Neural cell (in vitro differentiated cells): ENCODE measurements at regions not wholly inside any gene's neighbourhood (a gene's known extent, or its start where the extent isn't known, plus 50 kb on each side); places are given as distances from the start of the nearest gene placed in this dataset.

Experiments
- H2AFZ ChIP-seq: fragments of 200-600, 300-800 bp; sonication (generic), shearing (Covaris generic); 2 replicates; pipeline ENCODE4 v1.6.0; 2014; ENCODE audit warnings: low read depth, mild to moderate bottlenecking, antibody characterized with exemption, low read length, moderate library complexity
- H3F3A ChIP-seq: fragments of 200-600 bp; shearing (Covaris generic); 2 replicates; pipeline ENCODE4 v1.6.1; 2016; ENCODE audit warnings: mild to moderate bottlenecking, moderate library complexity, mixed read lengths, antibody characterized with exemption, low read length; ENCODE audit not compliant: insufficient read depth, poor library complexity, severe bottlenecking
- H3K27ac ChIP-seq: fragments of 200-600, 300-800 bp; sonication (generic), shearing (Covaris generic); 2 replicates; pipeline ENCODE4 v1.5.1; 2014; ENCODE audit warnings: mild to moderate bottlenecking, low read length, moderate library complexity
- H3K27me3 ChIP-seq: fragments of 300-800, 200-600 bp; sonication (generic), shearing (Covaris generic); 2 replicates; pipeline ENCODE4 v1.6.0; 2014; ENCODE audit warnings: mild to moderate bottlenecking, low read depth, low read length, moderate library complexity; ENCODE audit not compliant: insufficient read depth
- H3K36me3 ChIP-seq: fragments of 300-800, 200-600 bp; sonication (generic), shearing (Covaris generic); 2 replicates; pipeline ENCODE4 v1.5.1; 2014; ENCODE audit warnings: mild to moderate bottlenecking, antibody characterized with exemption, low read length, moderate library complexity; ENCODE audit not compliant: insufficient read depth
- H3K4me2 ChIP-seq: fragments of 300-800, 200-600 bp; sonication (generic), shearing (Covaris generic); 2 replicates; pipeline ENCODE4 v1.6.0; 2014; ENCODE audit warnings: mild to moderate bottlenecking, low read length
- H3K4me3 ChIP-seq: fragments of 300-800, 200-600 bp; sonication (generic), shearing (Covaris generic); 2 replicates; pipeline ENCODE4 v1.5.1; 2014; ENCODE audit warnings: mild to moderate bottlenecking, low read length, moderate library complexity
- H3K79me2 ChIP-seq: fragments of 200-600 bp; shearing (Covaris generic); replicated peaks from 2 replicates; pipeline ENCODE4 v1.6.0; 2014; ENCODE audit warnings: mild to moderate bottlenecking, low read length, moderate library complexity; ENCODE audit not compliant: insufficient read depth
- H3K9ac ChIP-seq: fragments of 300-800, 200-600 bp; sonication (generic), shearing (Covaris generic); 2 replicates; pipeline ENCODE4 v1.6.1; 2016; ENCODE audit warnings: mild to moderate bottlenecking, low read length, mixed read lengths
- H3K9me2 ChIP-seq: fragments of 200-600 bp; shearing (Covaris generic); 2 replicates; pipeline ENCODE4 v1.6.1; 2016; ENCODE audit warnings: mild to moderate bottlenecking, low read length, mixed read lengths; ENCODE audit not compliant: insufficient read depth
- H3K9me3 ChIP-seq: fragments of 200-600, 300-800 bp; sonication (generic), shearing (Covaris generic); 2 replicates; pipeline ENCODE4 v1.6.1; 2016; ENCODE audit warnings: mild to moderate bottlenecking, mixed run types, low read length, moderate library complexity, mixed read lengths
- H4K20me1 ChIP-seq: fragments of 200-600 bp; shearing (Covaris generic); 2 replicates; pipeline ENCODE4 v1.6.1; 2016; ENCODE audit warnings: mild to moderate bottlenecking, mixed run types; ENCODE audit not compliant: insufficient read depth
- CTCF ChIP-seq: fragments of 450-650 bp; IDR thresholded peaks from 2 replicates; pipeline ENCODE4 v1.5.1; 2014; ENCODE audit warnings: antibody characterized with exemption, mild to moderate bottlenecking, moderate library complexity; ENCODE audit not compliant: poor library complexity, severe bottlenecking
- EP300 ChIP-seq: fragments of 450-650 bp; conservative IDR thresholded peaks from 2 replicates; pipeline ENCODE4 v1.6.1; 2014; ENCODE audit warnings: antibody characterized with exemption, mild to moderate bottlenecking, moderate library complexity; ENCODE audit not compliant: poor library complexity, severe bottlenecking
- EZH2 ChIP-seq: fragments of 200-600, 300-800 bp; shearing (Covaris generic), sonication (generic); IDR thresholded peaks from 2 replicates; pipeline ENCODE4 v1.6.1; 2014; ENCODE audit warnings: antibody characterized with exemption, low read length, borderline replicate concordance, mild to moderate bottlenecking; ENCODE audit not compliant: insufficient read depth, poor library complexity, severe bottlenecking
- MXI1 ChIP-seq: fragments of 450-650 bp; conservative IDR thresholded peaks from 2 replicates; pipeline ENCODE4 v1.6.1; 2014; ENCODE audit warnings: antibody characterized with exemption, mild to moderate bottlenecking; ENCODE audit not compliant: poor library complexity, severe bottlenecking
- POLR2AphosphoS5 ChIP-seq: IDR thresholded peaks from 2 replicates; pipeline ENCODE4 v1.6.1; 2012
- RAD21 ChIP-seq: fragments of 450-650 bp; conservative IDR thresholded peaks from 2 replicates; pipeline ENCODE4 v1.6.1; 2014; ENCODE audit warnings: antibody characterized with exemption, mild to moderate bottlenecking, moderate library complexity
- REST ChIP-seq: IDR thresholded peaks from 2 replicates; pipeline ENCODE4 v1.6.1; 2012; ENCODE audit warnings: borderline replicate concordance
- SMC3 ChIP-seq: fragments of 450-650 bp; conservative IDR thresholded peaks from 2 replicates; pipeline ENCODE4 v1.6.1; 2014; ENCODE audit warnings: antibody characterized with exemption, mild to moderate bottlenecking, moderate library complexity; ENCODE audit not compliant: poor library complexity
- TAF1 ChIP-seq: IDR thresholded peaks from 2 replicates; pipeline ENCODE4 v1.6.1; 2012; ENCODE audit warnings: low read depth

- Histone ChIP-seq H3K9me2 (no peaks in the 10 kb centered on the region), H3K4me3 (no peak overlapping the region), H4K20me1 (no peaks in the 10 kb centered on the region), H3F3A (no peaks in the 10 kb centered on the region), H3K9ac (no peak overlapping the region), H3K4me2 (no peak overlapping the region), H3K27me3 (no peaks in the 10 kb centered on the region), H3K36me3 (no peaks in the 10 kb centered on the region), H2AFZ (no peak overlapping the region), H3K27ac (no peak overlapping the region), H3K9me3 (no peaks in the 10 kb centered on the region), H3K79me2 (no peaks in the 10 kb centered on the region)
- TF ChIP-seq RAD21: peak; percentile 17
- TF ChIP-seq SMC3: no peak
Observed at GRCh38 chr2:241940329-241940728, 70.8 kb downstream of the RTP5 start.

- Histone ChIP-seq H3K9me3 (no peaks in the 10 kb centered on the region), H3K27ac (no peak overlapping the region), H3K4me2 (no peak overlapping the region), H2AFZ (no peak overlapping the region), H3K36me3 (no peaks in the 10 kb centered on the region), H3F3A (no peaks in the 10 kb centered on the region), H3K9me2 (no peaks in the 10 kb centered on the region), H4K20me1 (no peaks in the 10 kb centered on the region), H3K9ac (no peak overlapping the region), H3K79me2 (no peaks in the 10 kb centered on the region), H3K4me3 (no peak overlapping the region), H3K27me3 (no peaks in the 10 kb centered on the region)
- TF ChIP-seq CTCF (no peak), EP300 (no peak), REST (no peak), SMC3 (no peak), POLR2AphosphoS5 (no peak), MXI1 (no peak)
Observed at GRCh38 chr2:241941691-241942301, 72.3 kb downstream of the RTP5 start.

GRCh38 chr2:241942416-241943208, 73.1 kb downstream of the RTP5 start:
- H3K79me2 ChIP-seq: no peaks in the 10 kb centered on the region
- H3K4me3 ChIP-seq: no peak overlapping the region
- no peaks in the 10 kb centered on the region for H3K27me3 ChIP-seq
- no peak overlapping the region for H3K9ac ChIP-seq
- no peak overlapping the region for H3K27ac ChIP-seq
- no peak overlapping the region for H2AFZ ChIP-seq
- no peaks in the 10 kb centered on the region for H3K36me3 ChIP-seq
- H3F3A ChIP-seq: no peaks in the 10 kb centered on the region
- no peaks in the 10 kb centered on the region for H3K9me2 ChIP-seq
- no peaks in the 10 kb centered on the region for H4K20me1 ChIP-seq
- H3K9me3 ChIP-seq: no peaks in the 10 kb centered on the region
- H3K4me2 ChIP-seq: no peak overlapping the region
- TF ChIP-seq SMC3 (no peak), EP300 (no peak), RAD21 (no peak), TAF1 (no peak), EZH2 (no peak), POLR2AphosphoS5 (no peak), MXI1 (no peak), CTCF (no peak)
